DMS79 treated with DMSO at 0.1 percent for 48 hours (cell line): ENCODE measurements at regions not wholly inside any gene's neighbourhood (a gene's known extent, or its start where the extent isn't known, plus 50 kb on each side); places are given as distances from the start of the nearest gene placed in this dataset.

Experiments used
- DNase-seq: peaks from one replicate; lab custom pipeline; 2025; lab: John Stamatoyannopoulos, UW

DNA sequence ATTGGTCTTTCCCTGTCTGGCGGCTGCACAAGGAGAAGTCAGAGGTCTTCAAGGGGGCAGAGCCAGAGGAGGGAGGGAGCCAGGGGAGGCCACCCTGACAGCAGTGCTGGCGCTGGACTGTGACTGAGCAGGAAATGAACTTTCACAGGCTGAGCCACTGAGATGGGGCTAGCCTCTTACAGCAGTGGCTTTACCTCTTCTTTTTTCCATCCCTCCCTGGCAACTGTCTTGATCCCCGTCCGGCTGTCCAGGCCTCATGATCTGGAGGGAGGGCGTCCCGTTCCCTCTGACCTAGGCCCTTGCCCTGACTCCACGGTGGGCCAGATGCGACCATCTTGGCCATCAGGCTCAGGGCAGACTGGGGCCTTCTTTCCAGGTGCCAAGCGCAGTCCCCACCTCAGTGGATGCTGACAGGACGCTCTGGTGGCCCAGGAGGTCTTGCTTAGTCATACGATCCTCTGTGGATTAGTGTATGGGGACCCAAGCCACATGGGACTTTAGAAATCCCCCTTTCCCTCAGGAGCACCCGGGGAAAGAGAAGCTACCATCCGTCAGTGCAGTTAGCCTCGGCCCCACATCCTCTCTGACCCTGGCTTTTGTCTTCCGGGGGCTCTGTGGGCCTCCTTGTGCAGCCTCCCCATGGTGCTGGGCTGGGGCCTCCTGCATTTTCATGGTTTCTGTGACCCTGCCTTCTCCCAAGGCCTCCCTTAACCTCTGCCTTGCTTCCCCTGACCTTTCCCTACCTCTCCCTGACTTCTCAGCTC, 57.4 kb upstream of the CCDC167 start:
- DNase-seq = no peak

DNA sequence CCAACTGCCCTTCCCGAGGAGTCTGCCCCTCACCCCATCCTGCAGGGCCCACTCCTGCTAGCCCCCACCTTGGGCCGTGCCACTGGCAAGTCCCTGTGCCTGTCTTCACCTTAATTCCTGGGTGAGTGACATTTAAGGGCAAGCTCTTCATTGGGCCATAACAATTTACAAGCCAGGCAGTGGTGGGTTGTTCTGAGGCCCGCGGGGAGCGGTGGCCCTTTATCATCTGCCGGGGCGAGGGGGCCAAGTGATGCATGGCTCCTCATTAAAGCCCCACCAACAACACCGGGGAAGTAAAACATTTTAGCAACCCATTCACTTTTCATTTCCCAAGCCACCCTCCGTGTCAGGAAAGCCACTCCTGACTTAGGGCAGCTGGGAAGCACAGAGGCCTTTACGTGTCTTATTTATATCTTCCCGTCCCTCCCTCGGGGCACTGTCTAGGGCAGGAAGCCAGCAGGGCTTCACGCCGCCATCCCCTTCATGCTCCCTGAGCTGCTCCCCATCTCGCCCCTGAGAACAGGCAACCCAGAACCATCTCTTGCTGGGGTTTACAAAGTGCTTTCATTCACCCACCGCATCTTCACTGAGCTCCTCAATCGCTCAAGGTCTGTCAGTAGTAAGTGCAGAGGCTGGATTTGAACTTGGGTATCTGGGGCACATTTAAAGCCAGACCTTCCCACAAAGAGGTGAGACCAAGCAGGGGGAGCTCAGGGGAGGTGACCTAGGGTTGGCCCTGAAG, 55.5 kb upstream of the CCDC167 start:
- DNase-seq = no peak

DNA sequence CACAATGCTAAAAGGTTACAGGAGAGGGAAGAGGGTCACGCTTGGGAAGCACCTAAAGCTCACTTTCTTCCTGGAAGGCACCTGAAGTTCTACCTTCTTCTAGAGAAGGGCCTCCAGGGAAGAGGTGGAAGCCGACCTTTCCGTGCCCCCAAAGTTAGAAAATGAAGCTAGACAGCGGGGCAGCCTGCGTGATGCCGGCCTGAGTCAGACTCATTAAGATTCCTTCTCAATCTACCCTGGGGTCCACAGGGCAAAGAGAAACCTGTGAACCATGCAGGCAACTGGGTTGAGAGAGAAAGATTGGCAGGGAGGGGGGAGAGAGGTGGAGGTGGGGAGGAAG, 54.8 kb upstream of the CCDC167 start:
- DNase-seq = no peak

DNA sequence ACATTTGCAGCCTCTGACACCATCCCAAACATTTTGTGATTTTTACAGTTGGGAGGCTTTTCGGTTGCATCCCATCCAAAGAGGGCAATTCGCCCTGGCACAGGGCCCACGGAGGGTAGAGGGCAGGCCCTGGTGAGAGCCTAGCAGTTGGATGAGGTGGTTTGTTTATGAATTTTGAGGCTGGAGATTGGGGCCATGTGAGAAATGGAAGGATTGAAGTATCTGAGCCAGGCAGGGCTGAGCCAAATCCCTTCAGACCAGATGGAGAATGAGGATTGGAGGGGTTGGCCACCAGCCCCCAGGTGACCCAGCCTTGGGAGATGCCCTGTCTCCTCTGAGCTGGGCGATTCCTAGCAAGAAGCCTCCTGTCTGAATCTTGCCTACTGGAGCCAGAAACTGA, 52.6 kb upstream of the CCDC167 start:
- no peak for DNase-seq

- DNase-seq = no peak
Observed at GRCh38 chr6:37551867-37552266, 52.2 kb upstream of the CCDC167 start.

DNA sequence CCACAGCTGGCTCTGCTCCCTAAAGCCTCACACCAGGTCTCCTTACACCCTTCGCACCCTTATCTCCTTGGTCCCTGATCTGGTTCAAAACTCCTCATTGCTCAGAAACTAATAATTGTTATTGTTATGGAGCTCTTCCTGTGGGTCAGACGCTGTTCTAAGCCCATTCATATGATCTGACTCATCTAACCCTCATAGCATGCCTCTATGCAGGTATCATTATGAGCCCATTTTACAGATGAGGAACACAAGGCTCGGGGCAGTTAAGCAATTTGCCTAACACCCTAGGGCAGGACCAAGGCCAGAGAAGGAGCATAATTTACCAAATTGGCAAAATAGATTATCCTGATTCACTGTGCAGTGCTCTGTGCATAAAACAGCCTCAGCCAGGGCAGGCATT, 51.8 kb upstream of the CCDC167 start:
- no peak for DNase-seq

GRCh38 chr6:37551002-37551401, 51.3 kb upstream of the CCDC167 start:
- no peak for DNase-seq

DNA sequence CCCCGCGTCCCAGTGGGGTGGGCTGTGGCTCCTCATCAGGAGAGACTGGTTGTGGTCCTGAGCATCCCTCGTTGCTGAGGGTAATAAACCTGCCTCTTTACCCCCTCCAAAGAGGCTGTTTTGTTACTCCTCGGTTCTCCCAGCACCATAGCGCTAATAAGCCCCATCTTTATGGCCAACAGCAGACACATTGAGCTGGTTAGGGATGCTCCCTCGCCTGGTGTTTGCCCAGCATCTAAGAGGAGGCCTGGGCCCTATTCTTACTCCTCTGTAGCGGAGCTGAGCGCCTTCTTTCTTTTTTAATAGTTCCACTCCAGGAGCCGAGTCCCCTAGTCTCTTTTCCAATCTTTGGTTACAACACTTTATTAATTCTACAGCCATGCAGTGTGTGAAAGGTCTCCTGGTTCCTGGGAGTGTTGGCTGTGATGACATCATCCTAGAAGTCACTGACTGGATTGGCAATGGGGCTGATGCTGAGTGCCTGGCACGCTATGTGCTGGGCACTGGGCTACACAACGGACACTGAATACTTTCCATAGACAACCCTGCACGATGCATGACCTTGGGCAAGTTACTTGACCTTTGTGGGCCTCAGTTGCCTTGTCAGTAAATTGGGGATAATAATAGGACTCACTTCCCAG, 50.6 kb upstream of the CCDC167 start:
- DNase-seq = no peak

GRCh38 chr6:37549558-37549957, 49.9 kb upstream of the CCDC167 start:
- DNase-seq = no peak
